ENCODE measurements at regions not wholly inside any gene's neighbourhood (a gene's known extent, or its start where the extent isn't known, plus 50 kb on each side); places are given as distances from the start of the nearest gene placed in this dataset.
"Not testable (repeated sequence)": the region's sequence is repeated elsewhere in the genome, so short reads cannot be mapped to it uniquely, and the experiment has no call there.

GRCh38 chr3:3516384-3516783 is 282.8 kb upstream of the LRRN1 start:
- intact Hi-C loops (cut with DNase I): no loop called here
- ATAC-seq: no peak
- no peak for DNase-seq (ENCODE audit: missing footprints)

GRCh38 chr3:3509665-3510064 is 289.6 kb upstream of the LRRN1 start:
- DNase-seq (ENCODE audit: missing footprints): no peak
- intact Hi-C loops (cut with DNase I): no loop called here
- ATAC-seq: no peak

DNA sequence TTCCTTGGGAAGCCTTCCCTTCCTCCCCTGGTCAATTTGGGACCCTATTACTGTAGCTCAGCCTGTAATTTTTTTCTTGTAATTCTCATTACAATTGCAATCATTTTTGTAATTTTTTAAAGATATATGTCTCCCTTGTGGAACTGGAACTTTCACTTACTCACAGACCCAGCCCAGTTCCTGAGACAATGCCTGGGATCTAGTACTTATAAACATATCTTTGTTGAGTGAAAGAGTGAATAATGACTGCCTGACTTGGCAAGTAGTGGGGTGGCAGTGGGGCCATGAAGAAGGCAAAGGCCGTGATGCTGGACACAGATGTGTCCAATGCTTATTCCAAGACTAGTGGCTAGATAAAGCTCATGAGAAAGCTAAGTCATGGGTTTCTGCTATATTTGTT is 294.5 kb upstream of the LRRN1 start:
- DNase-seq (ENCODE audit: missing footprints): no peak
- no peak for ATAC-seq
- intact Hi-C loops (cut with DNase I): no loop called here

DNA sequence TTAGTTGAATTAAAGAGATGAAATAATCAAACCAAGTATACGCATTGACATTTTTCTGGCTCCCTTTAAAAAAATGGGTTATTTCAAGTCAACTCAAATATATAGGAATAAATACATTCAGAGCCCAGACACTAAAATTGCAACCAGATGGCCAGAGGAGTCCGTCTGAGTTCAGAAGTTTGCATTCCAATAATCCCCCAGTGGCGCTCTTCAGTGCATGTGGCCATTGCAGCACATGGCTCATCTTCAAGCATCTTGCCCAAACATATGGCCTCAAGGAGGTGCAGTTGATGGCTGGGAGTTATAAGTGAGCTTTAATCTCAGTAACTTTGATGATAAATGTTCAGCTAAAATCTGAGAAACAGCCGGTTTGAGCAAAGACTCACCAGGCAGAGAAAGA is 295.8 kb upstream of the LRRN1 start:
- no peak for ATAC-seq
- no peak for DNase-seq (ENCODE audit: missing footprints)
- intact Hi-C loops (cut with DNase I): no loop called here

DNA sequence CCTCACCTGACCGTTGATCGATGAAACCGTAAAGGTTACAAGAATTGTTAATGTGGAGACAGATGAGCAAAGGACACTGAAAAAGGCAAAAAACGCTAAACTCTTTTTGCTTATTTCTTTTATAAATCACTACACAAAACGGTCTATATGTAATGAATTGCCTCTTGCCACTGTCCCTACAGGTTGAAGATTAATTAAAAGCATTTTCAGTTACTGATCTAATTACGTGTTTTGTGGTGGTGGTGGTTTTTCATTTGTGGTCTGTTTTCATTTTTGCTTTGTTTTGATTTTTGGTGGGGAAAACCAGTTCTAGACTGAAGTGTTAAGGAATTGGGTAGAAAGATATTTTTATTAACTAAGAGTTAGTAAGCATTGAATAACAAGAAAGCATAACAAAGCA is 299.2 kb upstream of the LRRN1 start:
- ATAC-seq (no peak), DNase-seq (ENCODE audit: missing footprints) (no peak)
- intact Hi-C loops (cut with DNase I): no loop called here

DNA sequence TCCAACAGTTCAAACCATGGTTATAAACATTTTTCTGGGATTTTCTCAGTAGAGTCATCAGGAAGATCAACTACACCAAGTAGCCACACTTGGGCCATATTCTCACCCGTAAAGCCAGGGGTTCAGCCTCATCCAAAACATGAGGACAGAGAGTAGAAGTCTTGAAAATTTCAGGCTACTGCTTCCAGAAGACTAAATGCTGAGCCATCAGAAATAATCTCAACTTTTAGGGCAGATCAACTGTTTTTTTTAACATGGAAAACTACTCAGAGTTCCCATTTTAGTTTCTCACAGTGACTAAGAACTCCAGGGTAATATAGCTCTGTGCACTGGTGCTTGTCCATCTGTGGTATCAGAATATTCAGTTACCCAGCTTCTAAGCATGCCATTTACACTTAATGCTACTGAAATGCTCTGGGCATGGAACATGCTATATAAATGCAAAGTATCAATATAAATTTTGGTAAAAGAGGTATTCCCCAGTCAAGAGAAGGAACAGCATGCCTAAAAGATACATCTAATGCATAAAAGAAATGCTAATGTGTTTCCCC is 300.1 kb upstream of the LRRN1 start:
- intact Hi-C loops (cut with DNase I): no loop called here
- DNase-seq (ENCODE audit: missing footprints) (no peak), ATAC-seq (no peak)

DNA sequence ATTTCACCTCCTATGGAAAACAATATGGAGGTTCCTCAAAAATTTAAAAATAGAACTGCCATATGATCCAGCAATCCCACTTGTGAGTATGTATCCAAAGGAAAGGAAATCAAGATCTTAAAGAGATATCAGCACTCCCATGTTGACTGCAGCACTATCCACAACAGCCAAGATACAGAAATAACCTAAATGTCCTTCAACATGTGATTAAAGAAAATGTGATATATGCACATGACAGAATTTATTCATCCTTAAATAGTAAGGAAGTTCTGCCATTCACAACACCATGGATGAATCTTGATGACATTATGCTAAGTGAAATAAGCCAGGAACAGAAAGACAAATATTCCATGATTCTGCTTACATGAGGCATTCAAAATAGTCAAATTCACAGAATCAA is 303.6 kb upstream of the LRRN1 start:
- ATAC-seq: no peak
- intact Hi-C loops (cut with DNase I): no loop called here
- no peak for DNase-seq (ENCODE audit: missing footprints)

GRCh38 chr3:3476669-3477068 is 297.2 kb upstream of the CRBN start:
- intact Hi-C loops (cut with DNase I): no loop called here
- DNase-seq (ENCODE audit: missing footprints) (no peak), ATAC-seq (no peak)

GRCh38 chr3:3468596-3468995 is 289.1 kb upstream of the CRBN start:
- no peak for ATAC-seq
- no peak for DNase-seq (ENCODE audit: missing footprints)
- intact Hi-C loops (cut with DNase I): no loop called here

GRCh38 chr3:3464131-3464530 is 284.6 kb upstream of the CRBN start:
- no peak for DNase-seq (ENCODE audit: missing footprints)
- ATAC-seq: no peak
- intact Hi-C loops (cut with DNase I): no loop called here

DNA sequence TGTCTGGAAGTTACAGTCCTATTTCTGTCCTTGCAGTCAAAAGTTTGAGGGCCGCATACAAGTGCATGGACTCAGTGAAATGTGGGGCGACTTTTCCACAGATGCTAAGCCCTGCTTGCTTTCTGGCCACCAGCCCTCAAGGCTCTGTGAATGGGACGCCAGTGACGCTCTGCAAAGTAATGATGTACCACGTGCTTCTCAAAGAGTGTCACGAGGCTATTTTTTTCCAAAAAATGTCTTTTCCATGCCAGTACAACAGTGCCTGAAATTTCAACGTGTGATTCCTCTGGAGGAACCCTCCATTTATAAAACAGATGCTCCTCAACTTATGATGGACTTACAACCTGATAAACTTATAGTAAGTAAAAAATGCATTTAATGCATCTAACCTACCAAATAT is 281.8 kb upstream of the CRBN start:
- DNase-seq (ENCODE audit: missing footprints) (no peak), ATAC-seq (no peak)
- intact Hi-C loops (cut with DNase I): no loop called here

DNA sequence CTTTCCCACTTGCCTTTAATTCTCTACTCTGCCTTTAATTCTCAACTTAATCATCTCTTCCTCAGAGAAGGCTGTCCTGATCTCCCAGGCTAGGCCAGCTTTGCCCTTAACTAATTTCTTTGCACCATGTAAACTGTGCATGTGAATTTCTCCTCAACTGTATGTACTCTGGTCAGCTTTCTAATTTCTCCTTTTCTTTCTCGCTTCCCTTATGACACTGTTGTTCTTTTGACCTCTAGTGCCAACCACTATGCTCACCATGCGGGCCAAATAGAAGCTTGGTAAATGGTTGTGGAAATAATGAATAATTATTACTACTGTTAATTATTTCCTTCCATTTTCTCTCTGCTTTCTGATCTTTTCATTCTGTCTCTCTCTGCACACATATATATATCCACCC is 269.0 kb upstream of the CRBN start:
- no peak for DNase-seq (ENCODE audit: missing footprints)
- ATAC-seq: no peak
- intact Hi-C loops (cut with DNase I): no loop called here

- ATAC-seq: no peak
- intact Hi-C loops (cut with DNase I): no loop called here
- DNase-seq (ENCODE audit: missing footprints): no peak
Measured at GRCh38 chr3:3447641-3448040, 268.1 kb upstream of the CRBN start.

GRCh38 chr3:3446251-3446650 is 266.8 kb upstream of the CRBN start:
- intact Hi-C loops (cut with DNase I): no loop called here
- DNase-seq (ENCODE audit: missing footprints): no peak
- no peak for ATAC-seq

- intact Hi-C loops (cut with DNase I): no loop called here
- no peak for ATAC-seq
- no peak for DNase-seq (ENCODE audit: missing footprints)
Measured at GRCh38 chr3:3443482-3443881, 264.0 kb upstream of the CRBN start.

DNA sequence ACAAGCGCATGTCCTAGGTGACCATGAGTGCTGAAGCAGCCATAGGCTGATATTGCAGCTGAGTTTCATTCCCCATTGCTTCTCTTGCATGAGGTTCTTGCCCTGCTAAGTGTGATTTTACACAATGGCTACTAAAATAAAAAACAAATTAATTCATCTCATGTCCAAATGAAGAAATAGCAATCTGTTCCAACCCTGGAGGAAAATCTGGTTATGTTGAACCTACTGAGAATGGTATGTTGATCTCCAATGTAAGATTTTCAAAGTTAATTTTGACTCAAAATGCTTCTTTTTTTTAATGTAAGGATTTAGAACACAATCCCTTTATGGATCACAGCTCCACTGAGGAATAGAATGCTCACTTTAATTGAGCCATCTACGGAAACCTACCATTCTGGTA is 254.2 kb upstream of the CRBN start:
- intact Hi-C loops (cut with DNase I): no loop called here
- ATAC-seq: no peak

DNA sequence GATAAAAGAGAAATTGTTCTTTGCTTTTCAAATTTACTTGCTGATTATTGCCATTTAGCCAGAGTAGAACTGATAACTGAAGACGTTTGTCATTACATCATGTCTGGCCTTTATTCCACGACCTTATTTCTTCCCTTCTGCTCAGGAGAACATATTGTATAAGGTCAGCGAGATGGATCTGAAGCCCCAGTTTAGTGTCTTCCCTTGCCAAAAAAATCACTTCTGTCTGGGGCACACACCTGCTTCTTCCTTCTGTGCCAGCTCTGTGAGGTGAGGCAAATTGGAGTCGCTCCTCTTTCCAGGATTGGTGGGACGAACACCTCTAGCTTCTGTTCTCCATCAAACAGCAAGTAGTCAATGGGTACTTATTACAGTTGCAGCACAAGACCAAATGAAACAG is 250.3 kb upstream of the CRBN start:
- DNase-seq (ENCODE audit: missing footprints): no peak
- no peak for ATAC-seq
- intact Hi-C loops (cut with DNase I): no loop called here

More for the DNA sequence above, 254.2 kb upstream of the CRBN start:
- DNase-seq (ENCODE audit: missing footprints): no peak

- ATAC-seq; intact Hi-C loops (cut with DNase I); DNase-seq (ENCODE audit: missing footprints): not testable (repeated sequence)
Measured at GRCh38 chr3:3407707-3408106, 228.2 kb upstream of the CRBN start.

GRCh38 chr3:3405131-3405530 is 225.6 kb upstream of the CRBN start:
- ATAC-seq (no peak), DNase-seq (ENCODE audit: missing footprints) (no peak)
- intact Hi-C loops (cut with DNase I): no loop called here

GRCh38 chr3:3403700-3404099 is 224.2 kb upstream of the CRBN start:
- DNase-seq (ENCODE audit: missing footprints) (no peak), ATAC-seq (no peak)
- intact Hi-C loops (cut with DNase I): no loop called here

- intact Hi-C loops (cut with DNase I): no loop called here
- ATAC-seq (no peak), DNase-seq (ENCODE audit: missing footprints) (no peak)
Measured at GRCh38 chr3:3392946-3393345, 213.5 kb upstream of the CRBN start.

- intact Hi-C loops (cut with DNase I): no loop called here
- no peak for ATAC-seq
- DNase-seq (ENCODE audit: missing footprints): no peak
Measured at GRCh38 chr3:3383461-3383860, 204.0 kb upstream of the CRBN start.

All from Right ventricle myocardium inferior (tissue), 1 donor.